ENCODE measurements at regions not wholly inside any gene's neighbourhood (a gene's known extent, or its start where the extent isn't known, plus 50 kb on each side); places are given as distances from the start of the nearest gene placed in this dataset.

GRCh38 chr17:33514369-33514768 is 221.3 kb upstream of the ASIC2 start:
- intact Hi-C loops (cut with micrococcal nuclease), result no loop called here
- Histone ChIP-seq H3K14ac (replicated peaks; ENCODE audit: low read depth, low read length) (no peak overlapping the region), H4K20me1 (ENCODE audit: insufficient read depth, low read length) (no peaks in the 10 kb centered on the region), H3K23ac (ENCODE audit: low read depth, low read length) (no peak overlapping the region), H2AK9ac (replicated peaks; ENCODE audit: low read depth, low read length, poor library complexity) (no peak overlapping the region), H4K5ac (ENCODE audit: low read depth, low read length) (no peak overlapping the region), H3K79me1 (ENCODE audit: low read depth in 1 of 2, low read length in 2 of 2) (no peaks in the 10 kb centered on the region), H2AK5ac (ENCODE audit: low read depth, low read length) (no peak overlapping the region), H4K91ac (ENCODE audit: insufficient read depth, low read depth, low read length) (no peak overlapping the region), H2BK5ac (ENCODE audit: low read depth, low read length, poor library complexity, severe bottlenecking) (no peak overlapping the region), H3K36me3 (ENCODE audit: control insufficient read depth, insufficient read depth, low read length) (no peaks in the 10 kb centered on the region), H2BK20ac (ENCODE audit: low read depth, low read length) (no peak overlapping the region), H2BK15ac (ENCODE audit: low read depth, low read length) (no peak overlapping the region), H4K8ac (ENCODE audit: low read depth in 2 of 2, low read length in 2 of 2) (no peak overlapping the region), H3K9me3 (ENCODE audit: control insufficient read depth, insufficient read depth, low read length) (peaks cover 3% of the 10 kb centered on the region; the same call in 1 of the 2 replicates), H3K9ac (ENCODE audit: low read depth, low read length) (no peak overlapping the region), H3K9me1 (ENCODE audit: insufficient read depth, low read length) (no peaks in the 10 kb centered on the region), H3K4me1 (ENCODE audit: control insufficient read depth, insufficient read depth, low read length) (no peaks in the 10 kb centered on the region), H2AFZ (replicated peaks; ENCODE audit: low read length, poor library complexity) (no peak overlapping the region), H3K56ac (ENCODE audit: extremely low read depth, insufficient read depth, low read length) (no peak overlapping the region), H2BK120ac (ENCODE audit: low read depth, low read length) (no peak overlapping the region), H3K4me2 (ENCODE audit: low read depth, low read length) (no peak overlapping the region), H3K18ac (ENCODE audit: low read depth, low read length) (no peak overlapping the region), H3K4me3 (ENCODE audit: insufficient read depth, low read depth, low read length) (no peak overlapping the region), H3K4ac (ENCODE audit: low read depth, low read length) (no peak overlapping the region), H3K27ac (ENCODE audit: insufficient read depth, low read length) (no peak overlapping the region), H3K27me3 (ENCODE audit: control insufficient read depth, insufficient read depth, low read length) (no peaks in the 10 kb centered on the region)
- ATAC-seq (ENCODE audit: low read depth), result no peak
- WGBS, 2 experiments (ENCODE audit: extremely low coverage in 2 of 2, insufficient read length in 1 of 2), result 17% methylated on average over 2 of the region's 6 CpGs; no CpG with 5 or more reads in 1 of the 2 experiments
- no peak for DNase-seq
- BruUV-seq (replicated peaks), result no TSS peak
- ChIA-PET POLR2A (ENCODE audit: unreplicated experiment) (no interaction called here), CTCF (no interaction called here)
- dilution Hi-C loops (cut with HindIII; ENCODE audit: low sequenced_read_pairs, unreplicated experiment), result no loop called here
- in situ Hi-C loops (cut with MboI; ENCODE audit: low sequenced_read_pairs), result no loop called here
- no peak for TF ChIP-seq MXI1 (IDR thresholded peaks at IDR 0.05; ENCODE audit: borderline replicate concordance, low read depth, low read length)
- TF ChIP-seq BHLHE40 (IDR thresholded peaks at IDR 0.05; ENCODE audit: low read depth, low read length), result no peak
- TF ChIP-seq MAZ (IDR thresholded peaks at IDR 0.05; ENCODE audit: borderline replicate concordance, low read depth, low read length), result no peak
- TF ChIP-seq CHD1 (IDR thresholded peaks at IDR 0.05; ENCODE audit: low read depth, low read length), result no peak
- TF ChIP-seq POLR2A (IDR thresholded peaks at IDR 0.05; ENCODE audit: low read depth, low read length), result no peak
- no peak for TF ChIP-seq RFX5 (IDR thresholded peaks at IDR 0.05; ENCODE audit: low read depth, low read length)
- TF ChIP-seq, protein P1, sequence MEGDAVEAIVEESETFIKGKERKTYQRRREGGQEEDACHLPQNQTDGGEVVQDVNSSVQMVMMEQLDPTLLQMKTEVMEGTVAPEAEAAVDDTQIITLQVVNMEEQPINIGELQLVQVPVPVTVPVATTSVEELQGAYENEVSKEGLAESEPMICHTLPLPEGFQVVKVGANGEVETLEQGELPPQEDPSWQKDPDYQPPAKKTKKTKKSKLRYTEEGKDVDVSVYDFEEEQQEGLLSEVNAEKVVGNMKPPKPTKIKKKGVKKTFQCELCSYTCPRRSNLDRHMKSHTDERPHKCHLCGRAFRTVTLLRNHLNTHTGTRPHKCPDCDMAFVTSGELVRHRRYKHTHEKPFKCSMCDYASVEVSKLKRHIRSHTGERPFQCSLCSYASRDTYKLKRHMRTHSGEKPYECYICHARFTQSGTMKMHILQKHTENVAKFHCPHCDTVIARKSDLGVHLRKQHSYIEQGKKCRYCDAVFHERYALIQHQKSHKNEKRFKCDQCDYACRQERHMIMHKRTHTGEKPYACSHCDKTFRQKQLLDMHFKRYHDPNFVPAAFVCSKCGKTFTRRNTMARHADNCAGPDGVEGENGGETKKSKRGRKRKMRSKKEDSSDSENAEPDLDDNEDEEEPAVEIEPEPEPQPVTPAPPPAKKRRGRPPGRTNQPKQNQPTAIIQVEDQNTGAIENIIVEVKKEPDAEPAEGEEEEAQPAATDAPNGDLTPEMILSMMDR (conservative IDR thresholded peaks at IDR 0.05; ENCODE audit: low read depth, low read length), result no peak
- TF ChIP-seq FOS (IDR thresholded peaks at IDR 0.05; ENCODE audit: low read depth, low read length), result no peak
- no peak for TF ChIP-seq MAFK (IDR thresholded peaks at IDR 0.05; ENCODE audit: low read depth, low read length)
- TF ChIP-seq NFE2L2 (IDR thresholded peaks at IDR 0.05; ENCODE audit: low read depth, low read length), result no peak
- no peak for TF ChIP-seq SMC3 (IDR thresholded peaks at IDR 0.05; ENCODE audit: low read depth, low read length)

All from IMR-90 (cell line).